GM12878 (cell line): ENCODE measurements at regions not wholly inside any gene's neighbourhood (a gene's known extent, or its start where the extent isn't known, plus 50 kb on each side); places are given as distances from the start of the nearest gene placed in this dataset.

ENCODE experiments used
- ATAC-seq: fragments of 200-7000 bp; cut with Tn5 transposase; 3 replicates; pipeline ENCODE4 v1.9.1; 2020; ENCODE audit warnings: mild to moderate bottlenecking, moderate library complexity
- BruUV-seq: library from RNA; stranded (reverse); fragments of 400-500 nt; replicated peaks from 2 replicates; lab custom pipeline; 2021; lab: Mats Ljungman, UMichigan
- CTCF ChIA-PET: fragments of 300-600 bp; sonication (Branson Sonifier 250); formaldehyde crosslinking; extraction: SDS; loops from one replicate; lab custom pipeline; 2021; ENCODE audit warnings: inconsistent platforms; lab: Yijun Ruan, JAX
- POLR2A ChIA-PET: fragments of 350-600 bp; formaldehyde crosslinking; extraction: SDS; loops from one replicate; lab custom pipeline; 2021; ENCODE audit warnings: inconsistent platforms; lab: Charles Lee
- RAD21 ChIA-PET: fragments of 300-600 bp; sonication (Branson Sonifier 250); formaldehyde crosslinking; loops from one replicate; lab custom pipeline; 2023; ENCODE audit warnings: antibody characterized with exemption; ENCODE audit not compliant: unreplicated experiment; lab: Charles Lee
- SMC1A ChIA-PET: fragments of 300-600 bp; sonication (Branson Sonifier 250); formaldehyde crosslinking; loops from one replicate; lab custom pipeline; 2023; ENCODE audit not compliant: unreplicated experiment, uncharacterized antibody; lab: Charles Lee
- DNase-seq: peaks from one replicate; pipeline ENCODE4 v3.0.0-alpha.2; 2011; ENCODE audit warnings: low read depth, low spot score
- FAIRE-seq: peaks from 3 replicates; lab custom pipeline; 2011; peaks lifted over from hg19 to GRCh38; lab: Jason Lieb, UNC
- H2AFZ ChIP-seq: 2 replicates; pipeline ENCODE4 v1.6.0; 2011; ENCODE audit warnings: low read depth, low read length, control low read depth; ENCODE audit not compliant: control insufficient read depth
- H3K27ac ChIP-seq: 2 replicates; pipeline ENCODE4 v1.5.1; 2011; ENCODE audit warnings: control low read depth; ENCODE audit not compliant: control insufficient read depth, insufficient read depth
- H3K27me3 ChIP-seq, 2 experiments: replicated peaks in 1 of 2; 2 replicates each; pipeline versions ENCODE4 v1.6.0 to v1.6.1; 2011; ENCODE audit warnings: low read length in 1 of 2; ENCODE audit not compliant: control insufficient read depth in 2 of 2, insufficient read depth in 2 of 2
- H3K36me3 ChIP-seq, 2 experiments: 2 replicates each; pipeline ENCODE4 v1.5.1; 2011; ENCODE audit warnings: low read length in 1 of 2; ENCODE audit not compliant: control insufficient read depth in 2 of 2, insufficient read depth in 2 of 2
- H3K4me1 ChIP-seq: 2 replicates; pipeline ENCODE4 v1.6.1; 2011; ENCODE audit warnings: mild to moderate bottlenecking, low read length, moderate library complexity, mixed read lengths; ENCODE audit not compliant: control insufficient read depth, insufficient read depth
- H3K4me2 ChIP-seq: 2 replicates; pipeline ENCODE4 v1.6.0; 2011; ENCODE audit warnings: control low read depth; ENCODE audit not compliant: control insufficient read depth, insufficient read depth
- H3K4me3 ChIP-seq: fragments of 200-600 bp; sonication (generic); 2 replicates; pipeline ENCODE4 v1.5.1; 2016
- H3K79me2 ChIP-seq: 2 replicates; pipeline ENCODE4 v1.6.0; 2011; ENCODE audit warnings: low read length; ENCODE audit not compliant: control insufficient read depth, insufficient read depth
- H3K9ac ChIP-seq: 2 replicates; pipeline ENCODE4 v1.8.0; 2011; ENCODE audit warnings: low read length, control low read depth, mixed read lengths; ENCODE audit not compliant: control insufficient read depth, insufficient read depth
- H3K9me3 ChIP-seq: replicated peaks from 3 replicates; pipeline ENCODE4 v1.5.1; 2011; ENCODE audit warnings: mild to moderate bottlenecking, low read length; ENCODE audit not compliant: control insufficient read depth, insufficient read depth
- H4K20me1 ChIP-seq: 2 replicates; pipeline ENCODE4 v1.6.0; 2011; ENCODE audit not compliant: control insufficient read depth, insufficient read depth
- BCL3 ChIP-seq: IDR thresholded peaks from 2 replicates; pipeline ENCODE4 v1.6.1; 2011; ENCODE audit warnings: borderline replicate concordance, low read depth, mild to moderate bottlenecking, moderate library complexity, low read length; ENCODE audit not compliant: insufficient read depth, poor library complexity, severe bottlenecking
- CBX3 ChIP-seq: fragments of 200-600 bp; sonication (generic); IDR thresholded peaks from 2 replicates; pipeline ENCODE4 v1.6.1; 2016; ENCODE audit warnings: low read depth, borderline replicate concordance
- FOXK2 ChIP-seq: fragments of 450-650 bp; IDR thresholded peaks from 2 replicates; pipeline ENCODE4 v1.6.1; 2017; ENCODE audit warnings: mild to moderate bottlenecking, moderate library complexity
- MYC ChIP-seq: IDR thresholded peaks from 2 replicates; pipeline ENCODE4 v1.6.1; 2011; ENCODE audit warnings: mild to moderate bottlenecking, low read length, moderate library complexity, inconsistent platforms; ENCODE audit not compliant: insufficient read depth, insufficient replicate concordance, insufficient read length, severe bottlenecking
- PML ChIP-seq: IDR thresholded peaks from 2 replicates; pipeline ENCODE4 v1.6.1; 2012; ENCODE audit warnings: low read length, inconsistent platforms
- SIX5 ChIP-seq: IDR thresholded peaks from 2 replicates; pipeline ENCODE4 v1.6.1; 2011; ENCODE audit warnings: mild to moderate bottlenecking, low read depth, low read length, moderate library complexity; ENCODE audit not compliant: severe bottlenecking
- SRF ChIP-seq, 2 experiments: IDR thresholded peaks; 2 replicates each; pipeline ENCODE4 v1.6.1; 2011; ENCODE audit warnings: low read depth in 2 of 2, low read length in 2 of 2, mild to moderate bottlenecking in 1 of 2, moderate library complexity in 1 of 2
- TAF1 ChIP-seq: IDR thresholded peaks from 2 replicates; pipeline ENCODE4 v1.6.1; 2011; ENCODE audit warnings: mild to moderate bottlenecking, low read depth, low read length, borderline replicate concordance
- WRNIP1 ChIP-seq: IDR thresholded peaks from 2 replicates; pipeline ENCODE4 v1.6.1; 2011; ENCODE audit warnings: low read depth, low read length, improper control_type of control experiment, borderline replicate concordance
- ZNF274 ChIP-seq: IDR thresholded peaks from one replicate; pipeline ENCODE4 v1.8.0; 2011; ENCODE audit not compliant: insufficient read length, insufficient read depth
- ZSCAN29 ChIP-seq: fragments of 450-650 bp; IDR thresholded peaks from 2 replicates; pipeline ENCODE4 v1.6.1; 2017; ENCODE audit warnings: mild to moderate bottlenecking, moderate library complexity
- WGBS: methylation state at CpG from one replicate; pipeline ENCODE4 v1.1.6; 2016; ENCODE audit warnings: low lambda C conversion rate; ENCODE audit not compliant: insufficient replicate concordance, insufficient coverage; ENCODE audit errors: missing lambda C conversion rate; 5-methylcytosine and 5-hydroxymethylcytosine counted together
- in situ Hi-C: fragments of 300-500 bp; cut with MboI; formaldehyde crosslinking; loops from 9 replicates; pipeline ENCODE4 v1.14.3; 2018; ENCODE audit warnings: mixed read lengths
- intact Hi-C: fragments of 100-400 bp; cut with micrococcal nuclease; formaldehyde crosslinking; loops from one replicate; pipeline ENCODE4 v1.14.2; 2022; ENCODE audit not compliant: unreplicated experiment
- TF ChIP-seq, protein P1 (sequence below): fragments of 450-650 bp; IDR thresholded peaks from 2 replicates; pipeline ENCODE4 v1.6.1; 2016; ENCODE audit warnings: mild to moderate bottlenecking, moderate library complexity, borderline replicate concordance
- TF ChIP-seq, protein P2 (sequence below), 3 experiments: IDR thresholded peaks in 2 of 3; conservative IDR thresholded peaks in 1 of 3; 2 replicates each; pipeline ENCODE4 v1.5.1; 2011; ENCODE audit warnings: low read depth in 3 of 3, low read length in 3 of 3, mild to moderate bottlenecking in 3 of 3, control low read depth in 2 of 3, moderate library complexity in 2 of 3, inconsistent platforms in 1 of 3, mixed read lengths in 1 of 3; ENCODE audit not compliant: control insufficient read depth in 2 of 3, insufficient read depth in 1 of 3; ENCODE audit errors: extremely low read depth in 1 of 3

DNA sequence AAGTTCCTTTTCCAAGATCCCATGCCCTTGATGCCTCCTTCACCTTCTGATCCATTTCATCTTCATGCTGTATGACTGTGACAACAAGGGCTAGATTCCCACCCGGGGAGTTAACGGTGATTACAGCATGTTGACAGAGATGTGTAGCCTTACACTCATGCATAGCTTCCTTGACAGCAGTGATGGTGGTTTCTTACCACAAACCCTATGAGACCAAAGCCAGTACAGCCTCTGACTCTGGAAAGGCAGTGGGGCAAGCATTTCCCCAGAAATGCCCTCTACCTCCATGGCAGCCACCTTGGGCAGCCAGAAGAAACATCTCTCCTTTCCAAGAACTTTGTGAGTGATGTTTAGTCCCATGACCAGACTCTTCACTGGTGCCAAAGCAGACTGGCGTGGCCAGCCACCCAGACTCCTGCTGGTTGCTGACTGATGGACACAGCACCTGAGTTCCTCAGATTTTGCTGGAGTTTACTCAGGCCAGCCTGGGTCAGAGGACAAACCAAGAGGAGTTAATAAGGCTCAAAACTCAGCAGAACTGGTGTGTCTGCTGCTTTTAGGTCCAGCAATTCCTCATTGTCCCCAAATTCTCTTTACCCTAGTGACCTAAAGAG is 199.7 kb upstream of the SLC27A6 start:
- no peaks in the 10 kb centered on the region for H3K79me2 ChIP-seq
- no peaks in the 10 kb centered on the region for H3K36me3 ChIP-seq
- no peak overlapping the region for H2AFZ ChIP-seq
- no peak overlapping the region for H3K27ac ChIP-seq
- TF ChIP-seq ZSCAN29 (no peak), ZNF274 (no peak), BCL3 (no peak), SRF (IDR thresholded peaks at IDR 0.05; ENCODE audit: low read depth in 2 of 2, low read length in 2 of 2) (no peak), PML (no peak), CBX3 (no peak), TAF1 (no peak), FOXK2 (no peak), SIX5 (no peak), MYC (no peak), WRNIP1 (no peak)
- TF ChIP-seq, protein P1, sequence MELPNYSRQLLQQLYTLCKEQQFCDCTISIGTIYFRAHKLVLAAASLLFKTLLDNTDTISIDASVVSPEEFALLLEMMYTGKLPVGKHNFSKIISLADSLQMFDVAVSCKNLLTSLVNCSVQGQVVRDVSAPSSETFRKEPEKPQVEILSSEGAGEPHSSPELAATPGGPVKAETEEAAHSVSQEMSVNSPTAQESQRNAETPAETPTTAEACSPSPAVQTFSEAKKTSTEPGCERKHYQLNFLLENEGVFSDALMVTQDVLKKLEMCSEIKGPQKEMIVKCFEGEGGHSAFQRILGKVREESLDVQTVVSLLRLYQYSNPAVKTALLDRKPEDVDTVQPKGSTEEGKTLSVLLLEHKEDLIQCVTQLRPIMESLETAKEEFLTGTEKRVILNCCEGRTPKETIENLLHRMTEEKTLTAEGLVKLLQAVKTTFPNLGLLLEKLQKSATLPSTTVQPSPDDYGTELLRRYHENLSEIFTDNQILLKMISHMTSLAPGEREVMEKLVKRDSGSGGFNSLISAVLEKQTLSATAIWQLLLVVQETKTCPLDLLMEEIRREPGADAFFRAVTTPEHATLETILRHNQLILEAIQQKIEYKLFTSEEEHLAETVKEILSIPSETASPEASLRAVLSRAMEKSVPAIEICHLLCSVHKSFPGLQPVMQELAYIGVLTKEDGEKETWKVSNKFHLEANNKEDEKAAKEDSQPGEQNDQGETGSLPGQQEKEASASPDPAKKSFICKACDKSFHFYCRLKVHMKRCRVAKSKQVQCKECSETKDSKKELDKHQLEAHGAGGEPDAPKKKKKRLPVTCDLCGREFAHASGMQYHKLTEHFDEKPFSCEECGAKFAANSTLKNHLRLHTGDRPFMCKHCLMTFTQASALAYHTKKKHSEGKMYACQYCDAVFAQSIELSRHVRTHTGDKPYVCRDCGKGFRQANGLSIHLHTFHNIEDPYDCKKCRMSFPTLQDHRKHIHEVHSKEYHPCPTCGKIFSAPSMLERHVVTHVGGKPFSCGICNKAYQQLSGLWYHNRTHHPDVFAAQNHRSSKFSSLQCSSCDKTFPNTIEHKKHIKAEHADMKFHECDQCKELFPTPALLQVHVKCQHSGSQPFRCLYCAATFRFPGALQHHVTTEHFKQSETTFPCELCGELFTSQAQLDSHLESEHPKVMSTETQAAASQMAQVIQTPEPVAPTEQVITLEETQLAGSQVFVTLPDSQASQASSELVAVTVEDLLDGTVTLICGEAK: no peak
- TF ChIP-seq, protein P2, sequence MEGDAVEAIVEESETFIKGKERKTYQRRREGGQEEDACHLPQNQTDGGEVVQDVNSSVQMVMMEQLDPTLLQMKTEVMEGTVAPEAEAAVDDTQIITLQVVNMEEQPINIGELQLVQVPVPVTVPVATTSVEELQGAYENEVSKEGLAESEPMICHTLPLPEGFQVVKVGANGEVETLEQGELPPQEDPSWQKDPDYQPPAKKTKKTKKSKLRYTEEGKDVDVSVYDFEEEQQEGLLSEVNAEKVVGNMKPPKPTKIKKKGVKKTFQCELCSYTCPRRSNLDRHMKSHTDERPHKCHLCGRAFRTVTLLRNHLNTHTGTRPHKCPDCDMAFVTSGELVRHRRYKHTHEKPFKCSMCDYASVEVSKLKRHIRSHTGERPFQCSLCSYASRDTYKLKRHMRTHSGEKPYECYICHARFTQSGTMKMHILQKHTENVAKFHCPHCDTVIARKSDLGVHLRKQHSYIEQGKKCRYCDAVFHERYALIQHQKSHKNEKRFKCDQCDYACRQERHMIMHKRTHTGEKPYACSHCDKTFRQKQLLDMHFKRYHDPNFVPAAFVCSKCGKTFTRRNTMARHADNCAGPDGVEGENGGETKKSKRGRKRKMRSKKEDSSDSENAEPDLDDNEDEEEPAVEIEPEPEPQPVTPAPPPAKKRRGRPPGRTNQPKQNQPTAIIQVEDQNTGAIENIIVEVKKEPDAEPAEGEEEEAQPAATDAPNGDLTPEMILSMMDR (IDR thresholded peaks at IDR 0.05 in 2 of 3, conservative IDR thresholded peaks at IDR 0.05 in 1 of 3; ENCODE audit: control insufficient read depth in 2 of 3, extremely low read depth in 1 of 3, insufficient read depth in 1 of 3, low read depth in 3 of 3, low read length in 3 of 3): no peak
- TF ChIP-seq, all 136 proteins: peak for 0
- ChIA-PET CTCF (interaction anchor here (0.6 kb wide), 1 partner anchor 19 kb away, joined by 3 read pairs; no protein-coding TSS in a partner anchor), RAD21 (no interaction called here), POLR2A (no interaction called here), SMC1A (no interaction called here)
- H3K27me3 ChIP-seq: no peaks in the 10 kb centered on the region
- in situ Hi-C loops (no loop called here), intact Hi-C loops (no loop called here)
- no peak overlapping the region for H3K9ac ChIP-seq
- WGBS: 10% methylated on average over 3 of the region's 3 CpGs
- H3K4me3 ChIP-seq: no peak overlapping the region
- DNase-seq (no peak), FAIRE-seq (no peak), ATAC-seq (no peak)
- no peaks in the 10 kb centered on the region for H3K4me1 ChIP-seq
- H3K9me3 ChIP-seq: no peaks in the 10 kb centered on the region
- no peaks in the 10 kb centered on the region for H4K20me1 ChIP-seq
- no TSS peak for BruUV-seq
- no peak overlapping the region for H3K4me2 ChIP-seq
